ENCODE measurements at regions not wholly inside any gene's neighbourhood (a gene's known extent, or its start where the extent isn't known, plus 50 kb on each side); places are given as distances from the start of the nearest gene placed in this dataset.

DNA sequence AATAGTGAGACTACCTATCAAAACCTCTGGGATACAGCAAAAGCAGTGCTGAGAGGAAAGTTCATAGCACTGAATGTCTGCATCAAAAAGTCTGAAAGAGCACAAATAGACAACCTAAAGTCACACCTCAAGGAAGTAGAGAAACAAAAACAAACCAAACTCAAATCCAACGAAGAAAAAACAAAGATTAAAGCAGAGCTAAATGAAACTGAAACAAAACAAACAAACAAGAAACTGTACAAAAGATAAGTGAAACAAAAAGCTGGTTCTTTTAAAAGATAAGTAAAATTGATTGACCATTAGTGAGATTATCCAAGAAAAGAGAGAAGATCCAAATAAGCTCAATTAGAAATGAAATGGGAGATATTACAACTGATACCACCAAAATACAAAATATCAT is 378.3 kb upstream of the NDST4 start:
- Histone ChIP-seq H3K4me2 (no peak overlapping the region), H3K36me3 (replicated peaks; ENCODE audit: insufficient read depth, low read depth) (no peaks in the 10 kb centered on the region), H3K9me2 (replicated peaks; ENCODE audit: insufficient read depth) (no peaks in the 10 kb centered on the region), H3K27ac (no peak overlapping the region), H4K20me1 (ENCODE audit: insufficient read depth, poor library complexity, severe bottlenecking) (no peaks in the 10 kb centered on the region), H3K4me3 (no peak overlapping the region), H2AFZ (no peak overlapping the region), H3K4me1 (ENCODE audit: insufficient read depth) (no peaks in the 10 kb centered on the region), H3K27me3 (no peaks in the 10 kb centered on the region), H3K79me2 (no peaks in the 10 kb centered on the region), H3K9me3 (ENCODE audit: low read depth) (no peaks in the 10 kb centered on the region)
- 64% methylated on average over 1 of the region's 1 CpG for WGBS (ENCODE audit: low lambda C conversion rate, missing lambda C conversion rate)
- DNase-seq (ENCODE audit: low spot score), result no peak
- TF ChIP-seq EZH2 (IDR thresholded peaks at IDR 0.05; ENCODE audit: borderline replicate concordance), result no peak
- TF ChIP-seq EZH2phosphoT487 (IDR thresholded peaks at IDR 0.05; ENCODE audit: low read depth, severe bottlenecking, unreplicated experiment), result no peak
- TF ChIP-seq, protein P1, sequence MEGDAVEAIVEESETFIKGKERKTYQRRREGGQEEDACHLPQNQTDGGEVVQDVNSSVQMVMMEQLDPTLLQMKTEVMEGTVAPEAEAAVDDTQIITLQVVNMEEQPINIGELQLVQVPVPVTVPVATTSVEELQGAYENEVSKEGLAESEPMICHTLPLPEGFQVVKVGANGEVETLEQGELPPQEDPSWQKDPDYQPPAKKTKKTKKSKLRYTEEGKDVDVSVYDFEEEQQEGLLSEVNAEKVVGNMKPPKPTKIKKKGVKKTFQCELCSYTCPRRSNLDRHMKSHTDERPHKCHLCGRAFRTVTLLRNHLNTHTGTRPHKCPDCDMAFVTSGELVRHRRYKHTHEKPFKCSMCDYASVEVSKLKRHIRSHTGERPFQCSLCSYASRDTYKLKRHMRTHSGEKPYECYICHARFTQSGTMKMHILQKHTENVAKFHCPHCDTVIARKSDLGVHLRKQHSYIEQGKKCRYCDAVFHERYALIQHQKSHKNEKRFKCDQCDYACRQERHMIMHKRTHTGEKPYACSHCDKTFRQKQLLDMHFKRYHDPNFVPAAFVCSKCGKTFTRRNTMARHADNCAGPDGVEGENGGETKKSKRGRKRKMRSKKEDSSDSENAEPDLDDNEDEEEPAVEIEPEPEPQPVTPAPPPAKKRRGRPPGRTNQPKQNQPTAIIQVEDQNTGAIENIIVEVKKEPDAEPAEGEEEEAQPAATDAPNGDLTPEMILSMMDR (IDR thresholded peaks at IDR 0.05; ENCODE audit: poor library complexity), result no peak

DNA sequence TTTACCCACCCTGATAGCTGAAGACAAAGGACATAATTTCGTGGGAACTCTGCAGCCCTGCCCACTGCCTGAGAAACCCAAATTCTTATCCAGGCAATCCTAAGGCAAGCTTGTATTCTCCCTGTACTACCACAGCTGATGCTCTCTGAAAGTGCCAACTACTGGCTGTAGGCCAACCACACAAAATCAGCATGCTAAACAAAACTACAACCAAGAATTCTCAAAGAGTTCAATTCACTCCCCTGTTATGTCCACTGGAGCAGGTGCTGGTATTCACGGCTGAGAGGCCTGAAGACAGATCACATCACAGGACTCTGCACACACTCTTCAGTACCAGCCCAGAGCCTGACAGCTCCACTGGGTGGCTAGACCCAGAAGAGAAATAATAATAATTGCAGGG is 375.9 kb upstream of the NDST4 start:
- no peaks in the 10 kb centered on the region for H3K36me3 ChIP-seq (replicated peaks; ENCODE audit: insufficient read depth, low read depth)
- WGBS (ENCODE audit: low lambda C conversion rate, missing lambda C conversion rate), result 63% methylated on average over 2 of the region's 2 CpGs
- H3K4me3 ChIP-seq, result no peak overlapping the region
- no peaks in the 10 kb centered on the region for H4K20me1 ChIP-seq (ENCODE audit: insufficient read depth, poor library complexity, severe bottlenecking)
- H3K27ac ChIP-seq, result no peak overlapping the region
- H3K4me1 ChIP-seq (ENCODE audit: insufficient read depth), result no peaks in the 10 kb centered on the region
- no peaks in the 10 kb centered on the region for H3K9me2 ChIP-seq (replicated peaks; ENCODE audit: insufficient read depth)
- H3K79me2 ChIP-seq, result no peaks in the 10 kb centered on the region
- no peaks in the 10 kb centered on the region for H3K27me3 ChIP-seq
- TF ChIP-seq EZH2 (IDR thresholded peaks at IDR 0.05; ENCODE audit: borderline replicate concordance) (no peak), EZH2phosphoT487 (IDR thresholded peaks at IDR 0.05; ENCODE audit: low read depth, severe bottlenecking, unreplicated experiment) (no peak)
- TF ChIP-seq, protein P1 (IDR thresholded peaks at IDR 0.05; ENCODE audit: poor library complexity), result no peak
- no peak overlapping the region for H2AFZ ChIP-seq
- no peak overlapping the region for H3K4me2 ChIP-seq
- DNase-seq (ENCODE audit: low spot score), result no peak
- H3K9me3 ChIP-seq (ENCODE audit: low read depth), result no peaks in the 10 kb centered on the region

DNA sequence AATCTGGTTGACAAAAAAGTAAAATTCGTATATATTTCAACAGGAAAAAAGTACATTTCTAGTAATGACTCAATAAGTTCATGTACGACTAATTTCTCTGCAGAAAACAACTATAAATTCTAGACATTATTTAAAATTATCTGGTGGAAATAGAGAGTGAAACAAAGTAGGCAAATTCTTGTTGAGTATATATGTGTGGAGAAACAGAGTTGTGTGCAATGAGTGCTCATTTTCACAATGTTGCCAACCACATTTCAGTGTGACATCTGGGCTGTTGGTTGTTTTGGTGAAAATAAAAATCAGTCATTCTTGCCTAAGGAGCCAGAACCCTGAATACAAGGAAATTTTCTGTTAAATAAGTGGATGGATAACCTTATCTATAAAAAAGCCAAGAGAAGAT is 372.0 kb upstream of the NDST4 start:
- no peak for DNase-seq (ENCODE audit: low spot score)
- Histone ChIP-seq H3K79me2 (no peaks in the 10 kb centered on the region), H4K20me1 (ENCODE audit: insufficient read depth, poor library complexity, severe bottlenecking) (no peaks in the 10 kb centered on the region), H3K36me3 (replicated peaks; ENCODE audit: insufficient read depth, low read depth) (no peaks in the 10 kb centered on the region), H3K4me1 (ENCODE audit: insufficient read depth) (no peaks in the 10 kb centered on the region), H2AFZ (no peak overlapping the region), H3K27ac (no peak overlapping the region), H3K4me2 (no peak overlapping the region), H3K9me2 (replicated peaks; ENCODE audit: insufficient read depth) (no peaks in the 10 kb centered on the region), H3K4me3 (no peak overlapping the region), H3K27me3 (no peaks in the 10 kb centered on the region), H3K9me3 (ENCODE audit: low read depth) (no peaks in the 10 kb centered on the region)
- WGBS (ENCODE audit: low lambda C conversion rate, missing lambda C conversion rate), result 79% methylated on average over 2 of the region's 2 CpGs
- TF ChIP-seq EZH2 (IDR thresholded peaks at IDR 0.05; ENCODE audit: borderline replicate concordance) (no peak), EZH2phosphoT487 (IDR thresholded peaks at IDR 0.05; ENCODE audit: low read depth, severe bottlenecking, unreplicated experiment) (no peak)
- TF ChIP-seq, protein P1 (IDR thresholded peaks at IDR 0.05; ENCODE audit: poor library complexity), result no peak

DNA sequence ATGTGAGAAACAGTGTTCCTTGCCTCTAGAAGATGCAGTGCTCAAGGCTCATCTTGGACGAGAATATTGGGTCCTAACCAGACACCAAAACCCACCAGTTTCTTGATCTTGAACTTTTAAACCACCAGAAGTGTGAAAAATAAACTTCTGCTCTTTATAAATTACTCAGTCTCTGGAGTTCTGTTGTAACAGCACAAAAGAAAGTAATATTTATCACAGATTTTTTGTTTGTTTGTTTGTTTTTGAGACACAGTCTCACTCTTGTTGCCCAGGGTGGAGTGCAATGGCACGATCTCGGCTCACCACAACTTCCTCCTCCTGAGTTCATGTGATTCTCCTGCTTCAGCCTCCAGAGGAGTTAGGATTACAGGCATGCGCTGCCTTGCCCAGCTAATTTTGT is 371.1 kb upstream of the NDST4 start:
- no peaks in the 10 kb centered on the region for H3K4me1 ChIP-seq (ENCODE audit: insufficient read depth)
- no peaks in the 10 kb centered on the region for H3K9me2 ChIP-seq (replicated peaks; ENCODE audit: insufficient read depth)
- no peak overlapping the region for H3K27ac ChIP-seq
- no peak for TF ChIP-seq EZH2 (IDR thresholded peaks at IDR 0.05; ENCODE audit: borderline replicate concordance)
- H3K4me3 ChIP-seq, result no peak overlapping the region
- H4K20me1 ChIP-seq (ENCODE audit: insufficient read depth, poor library complexity, severe bottlenecking), result no peaks in the 10 kb centered on the region
- H3K79me2 ChIP-seq, result no peaks in the 10 kb centered on the region
- H3K27me3 ChIP-seq, result no peaks in the 10 kb centered on the region
- no peak overlapping the region for H2AFZ ChIP-seq
- DNase-seq (ENCODE audit: low spot score), result no peak
- H3K36me3 ChIP-seq (replicated peaks; ENCODE audit: insufficient read depth, low read depth), result no peaks in the 10 kb centered on the region
- H3K4me2 ChIP-seq, result no peak overlapping the region
- 89% methylated on average over 4 of the region's 4 CpGs for WGBS (ENCODE audit: low lambda C conversion rate, missing lambda C conversion rate)
- no peaks in the 10 kb centered on the region for H3K9me3 ChIP-seq (ENCODE audit: low read depth)

Data from hepatocyte (in vitro differentiated cells).